Inflammatory macrophage treated with lipopolysaccharide for 4 hours (primary cell): ENCODE measurements at regions not wholly inside any gene's neighbourhood (a gene's known extent, or its start where the extent isn't known, plus 50 kb on each side); places are given as distances from the start of the nearest gene placed in this dataset.

ENCODE experiments used
- DNase-seq: peaks from one replicate; pipeline ENCODE4 v3.0.0-alpha.2; 2020

DNA sequence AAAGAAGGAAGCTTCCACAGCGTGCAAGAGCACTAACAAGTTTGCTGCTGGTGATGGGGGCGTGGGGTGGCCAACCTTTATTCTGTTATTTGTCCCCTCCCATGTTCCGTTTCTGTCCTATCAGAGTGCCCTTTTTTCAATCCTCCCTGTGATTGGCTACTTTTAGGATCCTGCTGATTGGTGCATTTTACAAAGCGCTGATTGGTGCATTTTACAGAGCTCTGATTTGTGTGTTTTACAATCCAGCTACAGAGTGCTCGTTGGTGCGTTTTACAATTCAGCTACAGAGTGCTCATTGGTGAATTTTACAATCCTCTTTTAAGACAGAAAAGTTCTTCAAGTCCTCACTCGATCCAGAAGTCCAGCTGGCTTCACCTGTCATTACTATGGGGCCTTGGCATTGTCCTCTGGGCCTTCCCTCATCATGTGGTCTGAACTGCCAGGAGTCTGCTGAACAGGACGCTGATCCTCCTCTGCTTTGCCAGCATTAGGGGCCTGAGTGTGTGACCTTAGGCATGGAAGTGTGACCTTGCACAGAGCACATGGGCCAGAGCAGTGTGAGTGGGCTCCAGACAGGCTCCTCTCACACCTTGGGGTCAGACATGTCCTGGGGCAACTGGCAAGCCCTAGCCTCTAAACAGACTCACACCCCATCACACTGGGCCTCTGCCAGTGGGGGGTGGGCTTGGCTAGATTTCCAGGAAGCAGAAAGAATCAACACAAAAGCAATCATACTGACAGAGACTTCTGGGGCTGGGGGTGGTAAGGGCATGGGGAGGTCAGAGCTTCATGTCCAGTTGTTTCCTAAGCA is 167.4 kb downstream of the PTPN20 start:
- no peak for DNase-seq

DNA sequence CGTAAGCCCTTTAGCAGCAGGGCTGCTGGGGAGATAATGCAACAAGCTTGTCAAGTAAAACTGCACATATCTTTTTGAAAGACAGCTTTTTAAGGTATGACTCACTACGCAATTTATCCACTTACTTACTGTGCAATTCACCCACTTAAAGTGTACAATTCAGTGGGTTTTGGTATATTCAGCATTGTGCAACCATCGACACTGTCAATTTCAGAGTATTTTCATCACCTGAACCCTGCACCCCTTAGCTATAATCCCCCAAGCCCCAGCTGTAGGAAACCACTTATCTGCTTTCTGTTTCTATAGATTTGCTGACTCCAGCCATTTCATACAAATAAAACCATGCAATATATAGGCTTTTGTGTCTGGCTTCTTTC is 168.0 kb downstream of the PTPN20 start:
- DNase-seq, result peak; percentile 10

DNA sequence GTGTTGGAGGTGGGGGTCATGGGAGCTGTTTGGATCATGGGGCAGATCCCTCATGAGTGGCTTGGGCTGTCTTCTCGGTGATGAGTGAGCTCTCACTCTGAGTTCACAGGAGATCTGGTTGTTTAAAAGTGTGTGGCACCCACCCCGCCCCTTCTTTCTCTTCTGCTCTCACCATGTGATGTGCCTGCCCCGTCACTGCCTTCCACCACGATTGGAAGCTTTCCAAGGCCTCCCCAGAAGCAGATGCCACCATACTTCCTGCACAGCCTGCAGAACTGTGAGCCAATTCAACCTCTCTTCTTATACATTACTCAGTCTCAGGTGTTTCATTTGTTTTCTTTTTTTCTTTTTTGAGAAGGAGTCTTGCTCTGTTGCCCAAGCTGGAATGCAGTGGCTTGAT is 170.0 kb downstream of the PTPN20 start:
- peak; percentile 31 for DNase-seq

DNA sequence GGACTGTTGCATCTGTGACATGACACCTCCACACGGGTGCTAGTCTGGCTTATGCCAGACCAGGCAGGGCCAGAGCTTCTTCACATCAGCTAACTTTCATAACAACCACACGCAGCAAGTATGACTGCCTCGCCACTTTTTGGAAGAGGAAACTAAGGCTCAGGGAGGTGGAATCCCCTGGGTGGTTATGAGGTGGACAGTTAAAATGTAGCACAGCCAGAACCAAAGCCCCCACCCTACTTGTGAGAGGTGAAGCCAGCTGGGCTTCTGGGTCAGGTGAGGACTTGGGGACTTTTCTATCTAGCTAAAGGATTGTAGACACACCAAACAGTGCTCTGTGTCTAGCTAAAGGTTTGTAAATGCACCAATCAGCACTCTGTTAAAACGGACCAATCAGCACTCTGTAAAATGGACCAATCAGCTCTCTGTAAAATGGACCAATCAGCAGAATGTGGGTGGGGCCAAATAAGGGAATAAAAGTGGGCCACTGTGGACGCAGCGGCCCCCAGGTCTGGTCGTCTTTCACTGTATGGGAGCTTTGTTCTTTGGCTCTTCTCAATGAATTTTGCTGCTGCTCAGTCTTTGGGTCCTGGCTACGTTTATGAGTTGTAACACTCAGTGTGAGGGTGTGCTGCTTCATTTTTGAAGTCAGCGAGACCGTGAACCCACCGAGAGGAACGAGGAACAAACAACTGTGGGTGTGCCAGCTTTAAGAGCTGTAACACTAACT is 171.0 kb downstream of the PTPN20 start:
- DNase-seq, result no peak

DNA sequence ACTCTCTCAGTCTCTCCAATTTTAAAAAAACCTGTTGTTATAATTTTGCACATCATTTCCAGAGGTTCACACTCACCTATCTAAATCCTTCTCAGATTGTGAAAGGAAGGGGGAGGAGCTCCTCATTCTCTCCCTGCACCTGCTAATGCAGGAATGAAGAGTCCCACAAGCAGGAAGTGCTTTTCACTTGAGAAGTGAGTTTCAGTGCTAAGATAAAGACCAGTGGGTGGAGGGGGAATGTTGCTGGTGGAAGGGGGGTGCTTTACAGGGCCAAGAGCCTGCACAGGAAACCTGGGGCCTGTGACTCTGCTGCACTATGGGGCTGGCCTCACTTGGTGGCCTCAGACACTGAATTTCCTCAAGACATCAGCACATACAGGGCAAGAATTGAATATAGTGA is 176.4 kb downstream of the PTPN20 start:
- DNase-seq, result no peak

DNA sequence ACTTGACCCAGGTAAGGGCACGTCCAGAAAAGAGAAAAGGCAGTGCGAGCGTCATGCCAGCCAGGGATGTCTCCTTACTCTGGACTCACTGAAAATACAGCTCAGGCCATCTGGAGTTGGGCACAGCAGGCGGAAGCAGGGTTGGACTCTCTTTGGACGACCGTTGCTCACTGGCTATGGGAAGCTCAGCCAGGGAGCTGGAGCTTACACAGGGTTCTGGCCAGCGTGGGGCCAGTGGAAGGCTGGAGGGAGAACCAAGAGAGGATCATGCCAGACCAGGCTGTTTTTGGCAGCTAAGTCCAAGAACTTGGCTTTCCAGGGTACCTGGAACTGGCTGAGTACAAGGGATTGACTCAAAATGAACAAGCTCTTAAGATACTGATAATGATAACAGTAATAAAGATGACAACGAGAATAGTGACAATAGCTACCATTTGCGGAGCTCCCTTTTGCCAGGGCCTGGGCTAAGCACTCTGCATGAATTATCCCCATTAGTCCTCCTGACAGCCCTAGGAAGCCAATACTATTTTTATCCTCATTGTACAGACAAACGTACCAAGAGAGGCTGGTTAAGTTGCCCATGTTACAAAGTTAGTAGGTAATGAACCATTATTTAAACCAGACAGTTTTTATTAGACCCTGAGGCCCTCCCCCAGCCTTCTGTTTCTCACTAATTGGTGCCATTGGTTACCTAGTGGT is 177.6 kb downstream of the PTPN20 start:
- no peak for DNase-seq

DNA sequence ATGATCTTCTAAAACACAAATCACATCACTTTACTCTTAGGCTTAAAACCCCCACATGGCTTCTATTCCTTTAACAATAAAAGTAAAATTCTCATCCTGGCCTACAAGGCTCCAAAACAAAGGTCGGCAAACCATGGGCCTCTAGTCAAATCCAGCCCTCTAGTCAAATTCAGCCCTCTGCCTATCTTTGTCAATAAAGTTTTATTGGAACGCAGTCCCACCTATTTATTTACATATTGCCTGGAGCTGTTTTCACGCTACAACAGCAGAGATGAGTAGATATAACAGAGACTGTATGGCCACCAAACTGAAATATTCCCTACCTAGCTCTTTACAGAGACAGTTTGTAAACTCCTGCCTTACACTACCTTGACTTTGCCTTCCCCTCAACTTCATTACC is 178.8 kb downstream of the PTPN20 start:
- no peak for DNase-seq

DNA sequence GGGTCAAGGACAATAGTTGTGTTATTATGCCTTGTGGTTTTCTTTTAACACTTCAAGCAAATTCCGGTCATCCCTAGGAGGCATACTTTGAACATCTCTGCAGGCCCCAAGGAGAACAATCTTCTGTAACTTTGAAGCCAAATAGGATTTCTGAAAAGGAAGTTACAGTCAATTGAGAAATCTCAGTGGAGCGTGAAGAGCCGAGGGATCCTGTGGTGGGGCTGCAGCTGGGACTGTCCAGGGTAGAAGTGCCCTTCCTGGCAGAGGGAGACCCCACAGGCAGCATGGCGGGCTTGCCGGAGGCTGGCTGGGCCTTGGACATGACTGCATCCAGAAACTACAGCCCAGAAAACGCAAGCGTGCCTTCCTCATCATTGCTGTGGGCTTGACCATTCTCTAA is 179.7 kb downstream of the PTPN20 start:
- DNase-seq, result no peak

DNA sequence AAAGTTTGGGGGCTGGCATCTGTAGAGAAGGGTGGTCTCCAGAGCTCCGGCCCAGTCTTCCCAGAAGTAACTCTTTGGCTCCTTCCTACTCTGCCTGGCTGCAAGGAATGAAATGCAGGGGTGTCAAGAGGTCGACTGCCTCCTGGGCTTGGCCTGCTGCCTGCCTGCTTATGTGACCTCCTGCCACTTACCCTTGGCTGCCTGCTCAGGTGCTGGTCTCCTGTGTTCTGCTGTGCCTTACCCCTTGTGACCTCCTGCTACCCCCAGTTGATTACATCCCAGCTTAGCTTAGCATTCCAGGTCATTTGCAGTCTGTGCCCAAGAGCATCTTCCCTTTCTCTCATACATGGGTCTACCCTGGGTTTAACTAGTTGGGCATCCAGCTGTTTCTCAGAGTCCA is 180.2 kb downstream of the PTPN20 start:
- no peak for DNase-seq

DNA sequence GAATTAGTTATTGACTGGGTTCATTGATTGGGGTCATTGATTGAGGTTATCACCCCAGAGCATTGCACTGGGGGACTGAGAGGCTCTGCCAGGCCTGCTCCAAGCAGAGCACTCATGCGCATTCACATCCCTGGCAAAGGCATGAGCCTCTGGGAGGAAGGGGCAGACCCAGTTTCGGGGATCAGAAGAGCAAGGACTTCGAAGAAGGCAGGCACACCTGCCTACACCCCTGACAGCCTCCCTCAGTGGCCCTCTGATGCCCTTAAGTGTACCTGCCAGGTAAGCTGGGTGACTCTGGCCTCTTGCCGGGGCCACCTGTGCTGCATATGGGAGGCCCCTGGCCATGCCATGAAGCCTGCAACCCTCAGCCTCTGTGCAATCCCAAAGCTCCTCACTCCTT is 181.1 kb downstream of the PTPN20 start:
- no peak for DNase-seq

DNA sequence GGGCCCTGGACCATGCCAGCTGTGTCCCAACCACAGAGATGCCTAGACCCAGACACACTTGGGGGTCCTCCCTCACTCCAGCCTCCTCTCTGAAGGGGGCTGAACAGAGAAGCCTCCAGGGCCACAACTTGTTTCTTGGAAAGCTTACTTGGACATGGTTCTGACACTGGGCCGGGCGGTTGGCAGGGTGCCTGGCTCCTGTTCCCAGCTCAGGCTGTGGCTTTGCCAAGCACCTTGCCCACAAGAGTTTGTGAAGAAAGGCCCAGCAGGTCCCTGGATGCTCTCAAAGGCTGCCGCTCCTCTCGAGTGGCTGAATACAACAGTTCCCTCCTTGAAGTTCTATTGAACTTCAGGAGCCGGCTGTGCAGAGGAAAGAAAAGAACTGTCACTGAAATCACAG is 181.6 kb downstream of the PTPN20 start:
- DNase-seq, result no peak

DNA sequence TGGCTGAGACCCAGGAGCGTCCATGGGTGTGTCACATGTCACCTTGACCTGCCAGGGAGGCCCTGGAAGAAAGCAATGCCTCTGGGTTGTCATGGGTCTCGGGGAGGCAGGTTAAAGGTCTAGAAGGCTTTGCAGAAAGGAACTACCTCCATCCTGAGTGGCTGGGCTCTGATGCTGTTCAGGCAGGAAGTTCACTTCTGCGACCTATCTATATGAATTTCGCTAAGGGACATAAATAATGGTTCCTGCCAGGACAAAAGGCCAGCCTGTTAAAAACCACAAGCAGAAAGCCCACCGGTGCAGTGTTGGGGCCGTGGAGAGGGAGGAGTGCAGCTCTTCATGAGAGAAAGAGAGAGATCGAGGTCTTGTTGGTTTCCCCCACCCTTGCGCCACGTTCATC is 182.9 kb downstream of the PTPN20 start:
- no peak for DNase-seq

DNA sequence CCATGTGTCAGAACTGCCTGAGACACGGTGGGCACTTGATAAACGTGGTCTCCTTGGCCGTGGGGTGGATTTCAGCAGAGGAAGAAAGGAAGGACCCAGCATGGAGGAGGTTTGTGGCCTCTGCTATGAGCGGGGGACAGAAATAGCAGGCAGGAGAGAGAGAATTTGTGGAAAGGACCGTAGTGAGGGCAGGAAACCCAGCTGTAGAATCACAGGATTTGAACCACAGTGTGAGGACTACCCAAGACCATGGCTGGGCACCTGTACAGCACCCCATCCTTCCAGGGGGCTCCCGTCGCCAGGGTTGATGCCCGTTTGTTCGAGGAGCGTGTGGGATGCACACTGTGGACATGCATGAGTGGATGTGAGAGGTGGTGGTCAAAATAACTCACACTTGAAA is 183.4 kb downstream of the PTPN20 start:
- DNase-seq, result no peak

DNA sequence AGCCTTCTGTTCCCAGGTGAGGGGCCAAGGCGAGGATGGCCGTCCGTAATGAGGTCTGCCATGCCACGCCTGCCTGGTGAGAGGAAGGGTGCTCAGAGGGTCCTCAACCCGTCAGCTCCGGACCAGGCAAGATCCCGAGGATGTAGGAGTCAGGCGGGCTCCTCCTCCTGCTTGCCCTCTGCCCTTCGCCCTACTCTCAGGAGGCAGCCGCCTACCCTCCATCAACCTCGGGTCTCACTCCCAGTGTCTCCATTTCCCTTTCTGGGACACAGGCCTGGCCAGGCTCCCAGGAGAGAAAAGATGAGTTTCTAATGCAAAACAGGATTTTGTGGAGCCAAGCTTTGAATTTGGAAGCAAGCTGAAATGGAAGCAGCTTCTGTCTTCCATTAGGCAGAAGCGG is 184.0 kb downstream of the PTPN20 start:
- DNase-seq, result no peak

DNA sequence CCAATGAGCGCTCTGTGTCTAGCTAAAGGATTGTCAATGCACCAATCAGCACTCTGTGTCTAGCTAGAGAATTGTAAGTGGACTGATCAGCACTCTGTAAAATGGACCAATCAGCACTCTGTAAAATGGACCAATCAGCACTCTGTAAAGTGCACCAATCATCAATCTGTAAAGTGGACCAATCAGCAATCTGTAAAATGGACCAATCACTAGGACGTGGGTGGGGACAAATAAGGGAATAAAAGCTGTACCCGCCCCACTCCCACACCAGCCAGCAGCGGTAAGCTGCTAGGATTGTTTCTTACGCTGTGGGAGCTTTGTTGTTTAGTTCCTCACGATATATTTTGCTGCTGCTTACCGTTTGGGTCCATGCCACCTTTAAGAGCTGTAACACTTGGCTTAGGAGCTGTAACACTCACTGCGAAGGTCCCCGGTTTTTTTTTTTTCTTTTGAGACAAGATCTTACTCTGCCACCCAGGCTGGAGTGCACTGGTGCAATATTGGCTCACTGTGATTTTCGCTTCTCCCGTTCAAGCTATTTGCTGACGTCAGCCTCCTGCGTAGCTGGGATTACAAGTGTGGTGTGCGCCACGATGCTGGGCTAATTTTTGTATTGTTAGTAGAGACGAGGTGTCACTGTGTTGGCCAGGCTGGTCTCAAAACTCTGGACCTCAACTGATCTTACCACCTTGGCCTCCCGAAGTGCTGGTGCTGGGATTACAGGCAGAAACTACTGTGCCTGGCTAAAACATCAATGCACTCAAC is 184.8 kb downstream of the PTPN20 start:
- DNase-seq, result no peak

DNA sequence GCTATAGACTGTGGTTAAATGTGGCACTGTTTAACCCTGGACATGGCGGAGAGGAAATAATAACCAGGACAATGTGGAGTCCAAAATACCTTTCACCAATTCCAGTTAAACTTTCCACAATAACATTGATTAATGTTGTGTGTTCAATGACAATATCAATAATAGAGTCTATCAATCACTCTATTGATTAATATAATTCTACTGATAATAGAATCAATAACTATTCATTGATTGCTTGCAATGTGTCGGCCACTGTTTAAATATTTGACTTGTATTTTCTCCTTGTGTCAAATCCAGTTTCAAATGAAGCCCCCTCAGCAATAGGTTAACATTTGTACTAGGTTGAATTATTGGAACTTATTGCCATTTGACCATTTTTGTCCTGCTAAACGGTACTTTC is 187.0 kb downstream of the PTPN20 start:
- DNase-seq, result no peak

DNA sequence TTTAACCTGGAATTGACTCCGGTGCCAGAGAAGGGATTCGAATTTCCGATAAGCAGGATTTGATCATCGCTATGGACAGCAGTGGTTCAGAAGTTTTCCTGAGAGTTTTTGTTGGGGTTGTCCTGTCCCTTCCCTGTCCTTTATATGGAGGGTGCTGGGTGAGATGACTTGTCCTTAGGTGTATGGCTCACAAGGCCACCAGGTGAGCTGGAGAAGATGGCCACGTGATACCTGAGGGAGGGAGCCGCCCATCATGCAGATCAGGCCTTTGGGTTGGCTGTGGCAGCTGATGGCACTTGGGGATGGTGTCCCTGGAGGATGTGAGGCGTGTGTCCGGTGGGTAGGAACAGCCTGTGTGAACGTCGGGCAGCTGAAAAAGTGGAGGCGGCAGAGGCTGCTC is 187.7 kb downstream of the PTPN20 start:
- DNase-seq, result no peak

DNA sequence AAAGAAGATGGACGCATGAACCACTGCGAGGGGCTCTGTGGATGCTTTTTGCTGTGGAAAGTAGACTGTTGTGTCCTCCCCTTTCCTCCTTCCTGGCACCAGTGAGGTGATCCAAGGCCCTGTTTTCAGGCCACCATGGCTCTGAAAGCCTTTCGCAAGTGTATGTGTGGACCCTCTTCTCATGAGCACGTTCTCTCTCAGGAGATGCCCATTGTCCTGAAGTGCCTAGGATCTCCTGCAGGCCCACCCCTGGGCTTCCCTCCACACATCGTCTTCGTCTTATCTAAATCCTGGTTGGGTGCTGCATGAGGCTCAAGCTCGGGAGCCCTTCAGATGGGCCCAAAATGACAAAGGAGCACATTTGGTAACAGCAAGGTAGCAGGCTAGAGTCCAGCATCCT is 188.2 kb downstream of the PTPN20 start:
- no peak for DNase-seq

DNA sequence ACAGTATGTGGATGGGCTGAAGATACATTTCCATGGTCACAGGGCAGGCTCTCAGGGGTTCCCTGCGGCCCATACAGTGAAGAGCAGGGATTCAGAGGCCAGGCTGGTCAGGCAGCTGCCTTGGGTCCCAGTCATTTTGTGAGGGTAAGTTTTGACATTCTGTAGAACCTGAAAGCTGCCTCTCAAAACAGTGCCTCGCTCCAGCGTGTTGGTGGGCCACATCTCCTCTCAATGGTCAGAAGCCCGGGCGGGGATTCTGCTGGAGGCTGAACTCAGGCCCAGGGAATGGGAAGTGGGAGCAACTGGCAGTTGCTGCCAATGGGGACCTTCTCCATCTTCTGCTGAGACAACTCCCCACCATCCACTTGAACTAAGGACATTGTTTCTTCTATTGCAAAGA is 190.0 kb downstream of the PTPN20 start:
- no peak for DNase-seq

DNA sequence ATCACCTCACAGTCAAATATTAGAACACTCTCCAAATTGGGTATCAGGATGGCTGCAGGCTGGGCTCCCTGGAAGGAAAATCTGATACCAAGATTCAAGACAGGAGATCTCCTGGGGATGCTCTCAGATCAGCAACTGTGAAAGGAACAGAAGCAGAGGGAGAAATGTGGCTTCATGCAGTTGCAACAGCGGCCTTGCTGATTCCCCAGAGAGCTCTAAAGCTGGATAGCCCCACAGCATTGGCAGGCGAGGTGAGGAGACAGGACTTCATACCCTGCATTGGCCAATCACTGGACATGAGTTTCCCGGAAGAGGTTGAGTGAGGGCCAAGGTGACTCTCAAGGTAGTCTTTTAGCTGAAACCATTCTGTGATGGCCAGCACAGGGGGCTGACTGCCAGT is 190.6 kb downstream of the PTPN20 start:
- no peak for DNase-seq

DNA sequence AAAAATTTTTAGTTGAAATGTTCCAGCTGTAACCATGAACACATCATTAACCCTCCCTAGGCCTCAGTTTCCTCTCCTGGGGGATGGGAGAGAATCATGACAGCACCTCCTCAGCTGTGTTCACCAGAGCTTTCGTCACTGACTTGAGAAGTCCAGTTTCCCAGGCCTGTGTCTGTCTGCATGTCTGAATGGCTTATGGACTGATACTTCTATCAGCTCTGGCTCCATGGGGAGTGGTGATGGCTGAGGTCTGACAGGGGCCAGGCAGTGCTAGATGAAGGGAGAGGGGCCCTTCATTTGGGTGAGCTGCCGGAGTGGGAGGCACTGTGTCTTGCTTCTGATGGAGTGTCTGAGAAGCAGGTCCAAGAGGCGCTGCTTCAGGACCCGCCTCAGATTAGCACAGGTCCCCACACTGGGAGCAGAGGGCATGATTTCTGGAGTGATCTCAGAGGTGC is 192.9 kb downstream of the PTPN20 start:
- DNase-seq, result no peak

DNA sequence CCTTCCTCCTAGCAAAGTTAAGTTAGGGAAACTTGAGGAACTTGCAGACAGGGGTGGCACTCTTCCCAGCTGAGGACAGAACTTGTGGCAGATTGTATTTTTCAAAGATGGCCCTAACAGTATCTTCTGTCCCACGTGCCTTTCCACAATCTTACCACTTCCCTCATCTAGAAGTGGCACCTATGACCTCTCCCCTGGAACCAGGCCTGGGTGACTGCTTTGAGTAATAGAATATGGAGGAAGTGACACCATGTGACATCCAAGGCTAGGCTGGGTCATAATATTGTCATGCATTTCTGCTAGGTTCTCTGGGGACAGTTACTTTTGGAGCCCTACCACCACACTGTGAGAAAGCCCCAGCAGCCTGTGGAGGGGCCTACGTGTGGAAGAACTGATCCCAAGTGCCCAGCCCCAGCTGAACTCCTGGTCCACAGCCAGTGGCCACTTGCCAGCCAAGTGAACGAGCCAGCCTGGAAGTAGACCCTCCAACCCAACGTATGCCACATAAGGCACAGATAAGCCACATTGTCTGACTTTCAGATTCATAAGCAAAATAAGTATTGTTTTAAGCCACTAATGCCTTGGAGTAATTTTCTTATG is 193.7 kb downstream of the PTPN20 start:
- DNase-seq, result peak; percentile 90
